ENCODE measurements at regions not wholly inside any gene's neighbourhood (a gene's known extent, or its start where the extent isn't known, plus 50 kb on each side); places are given as distances from the start of the nearest gene placed in this dataset.

- peaks cover 7% of the 10 kb centered on the region for H3K27me3 Mint-ChIP-seq (ENCODE audit: insufficient read depth)
- H3K4me3 Mint-ChIP-seq: no peak overlapping the region
- H3K9me3 Mint-ChIP-seq: no peaks in the 10 kb centered on the region
- H3K36me3 Mint-ChIP-seq (ENCODE audit: low read depth): no peaks in the 10 kb centered on the region
- no peaks in the 10 kb centered on the region for H3K4me1 Mint-ChIP-seq (ENCODE audit: low read depth)
- no peak overlapping the region for H3K27ac Mint-ChIP-seq
- TF ChIP-seq CTCF (IDR thresholded peaks at IDR 0.05): no peak
- DNase-seq: no peak
These were observed 255.6 kb upstream of the G2E3 start for GRCh38 chr14:30303350-30303749.

GRCh38 chr14:30305346-30305745, 253.6 kb upstream of the G2E3 start:
- no peaks in the 10 kb centered on the region for H3K4me1 Mint-ChIP-seq (ENCODE audit: low read depth)
- no peak for DNase-seq
- H3K4me3 Mint-ChIP-seq: no peak overlapping the region
- no peaks in the 10 kb centered on the region for H3K36me3 Mint-ChIP-seq (ENCODE audit: low read depth)
- TF ChIP-seq CTCF (IDR thresholded peaks at IDR 0.05): no peak
- H3K27ac Mint-ChIP-seq: no peak overlapping the region
- H3K27me3 Mint-ChIP-seq (ENCODE audit: insufficient read depth): peaks cover 4% of the 10 kb centered on the region
- no peaks in the 10 kb centered on the region for H3K9me3 Mint-ChIP-seq

- no peaks in the 10 kb centered on the region for H3K36me3 Mint-ChIP-seq (ENCODE audit: low read depth)
- no peaks in the 10 kb centered on the region; the same call in 1 of the 2 replicates for H3K27me3 Mint-ChIP-seq (ENCODE audit: insufficient read depth)
- H3K9me3 Mint-ChIP-seq: no peaks in the 10 kb centered on the region
- no peak for DNase-seq
- H3K4me3 Mint-ChIP-seq: no peak overlapping the region
- no peak overlapping the region for H3K27ac Mint-ChIP-seq
- TF ChIP-seq CTCF (IDR thresholded peaks at IDR 0.05): no peak
- no peaks in the 10 kb centered on the region for H3K4me1 Mint-ChIP-seq (ENCODE audit: low read depth)
These were observed 249.6 kb upstream of the G2E3 start for GRCh38 chr14:30309405-30309804.

- no peak for DNase-seq
- no peaks in the 10 kb centered on the region for H3K9me3 Mint-ChIP-seq
- H3K27me3 Mint-ChIP-seq (ENCODE audit: insufficient read depth): no peaks in the 10 kb centered on the region; the same call in none of the 2 replicates
- TF ChIP-seq CTCF (IDR thresholded peaks at IDR 0.05): no peak
- H3K4me3 Mint-ChIP-seq: no peak overlapping the region
- no peak overlapping the region for H3K27ac Mint-ChIP-seq
- no peaks in the 10 kb centered on the region for H3K4me1 Mint-ChIP-seq (ENCODE audit: low read depth)
- no peaks in the 10 kb centered on the region for H3K36me3 Mint-ChIP-seq (ENCODE audit: low read depth)
These were observed 246.7 kb upstream of the G2E3 start for GRCh38 chr14:30312214-30312613.

GRCh38 chr14:30317729-30318128, 241.2 kb upstream of the G2E3 start:
- Mint-ChIP-seq H3K4me3 (no peak overlapping the region), H3K4me1 (ENCODE audit: low read depth) (no peaks in the 10 kb centered on the region), H3K9me3 (no peaks in the 10 kb centered on the region), H3K27me3 (ENCODE audit: insufficient read depth) (peaks cover 3% of the 10 kb centered on the region), H3K36me3 (ENCODE audit: low read depth) (no peaks in the 10 kb centered on the region), H3K27ac (no peak overlapping the region)
- TF ChIP-seq CTCF (IDR thresholded peaks at IDR 0.05): no peak
- DNase-seq: no peak

- Mint-ChIP-seq H3K36me3 (ENCODE audit: low read depth) (no peaks in the 10 kb centered on the region), H3K27me3 (ENCODE audit: insufficient read depth) (peaks cover 3% of the 10 kb centered on the region; the same call in 1 of the 2 replicates), H3K9me3 (no peaks in the 10 kb centered on the region), H3K4me1 (ENCODE audit: low read depth) (no peaks in the 10 kb centered on the region), H3K27ac (no peak overlapping the region), H3K4me3 (no peak overlapping the region)
- no peak for DNase-seq
- no peak for TF ChIP-seq CTCF (IDR thresholded peaks at IDR 0.05)
These were observed 236.1 kb upstream of the G2E3 start for GRCh38 chr14:30322819-30323218.

All from HFFc6 (cell line).